Liver (tissue), 8 donors: ENCODE measurements at regions not wholly inside any gene's neighbourhood (a gene's known extent, or its start where the extent isn't known, plus 50 kb on each side); places are given as distances from the start of the nearest gene placed in this dataset.

ENCODE experiments used
- DNase-seq: peaks from one replicate; pipeline ENCODE4 v3.0.0-alpha.2; 2017; ENCODE audit warnings: low spot score
- H3K27ac ChIP-seq, 2 donors: one replicate each; pipeline ENCODE4 v1.7.0; 2013; ENCODE audit warnings: inconsistent platforms in 2 of 2, low read length in 2 of 2, control low read depth in 1 of 2, low read depth in 1 of 2, mild to moderate bottlenecking in 1 of 2
- H3K27me3 ChIP-seq, 4 donors: one replicate each; pipeline versions ENCODE4 v1.6.1 to v1.7.0; 2013; ENCODE audit warnings: low read length in 3 of 4, inconsistent platforms in 1 of 4, mild to moderate bottlenecking in 1 of 4, moderate library complexity in 1 of 4; ENCODE audit not compliant: control insufficient read depth in 4 of 4, insufficient read depth in 4 of 4
- H3K36me3 ChIP-seq, 4 donors: one replicate each; pipeline versions ENCODE4 v1.6.1 to v1.7.0; 2013; ENCODE audit warnings: low read length in 3 of 4, mild to moderate bottlenecking in 3 of 4, low read depth in 1 of 4, moderate library complexity in 1 of 4; ENCODE audit not compliant: control insufficient read depth in 4 of 4, insufficient read depth in 3 of 4
- H3K4me1 ChIP-seq, 4 donors: one replicate each; pipeline versions ENCODE4 v1.6.1 to v1.7.0; 2013; ENCODE audit warnings: low read length in 3 of 4, mild to moderate bottlenecking in 3 of 4, moderate library complexity in 1 of 4; ENCODE audit not compliant: control insufficient read depth in 4 of 4, insufficient read depth in 4 of 4
- H3K4me3 ChIP-seq, 3 donors: one replicate each; pipeline versions ENCODE4 v1.6.1 to v1.7.0; 2013; ENCODE audit warnings: low read length in 3 of 3, control low read depth in 1 of 3, low read depth in 1 of 3, mild to moderate bottlenecking in 1 of 3
- H3K9ac ChIP-seq, 2 donors: one replicate each; pipeline ENCODE4 v1.7.0; 2013; ENCODE audit warnings: low read length in 2 of 2, mild to moderate bottlenecking in 2 of 2, moderate library complexity in 2 of 2, control low read depth in 1 of 2, low read depth in 1 of 2
- H3K9me3 ChIP-seq, 4 donors: one replicate each; pipeline versions ENCODE4 v1.6.1 to v1.7.0; 2013; ENCODE audit warnings: low read length in 3 of 4; ENCODE audit not compliant: control insufficient read depth in 4 of 4
- CTCF ChIP-seq: fragments of 150-350 bp; IDR thresholded peaks from 2 replicates; pipeline ENCODE4 v1.5.1; 2017; ENCODE audit warnings: improper control_type of control experiment, low read depth, low read length; ENCODE audit not compliant: missing input control
- EGR1 ChIP-seq, 2 donors: IDR thresholded peaks; 2 replicates each; pipeline ENCODE4 v1.6.1; 2016 to 2018; ENCODE audit warnings: antibody characterized with exemption in 2 of 2, low read depth in 2 of 2
- FOXA1 ChIP-seq: IDR thresholded peaks from 2 replicates; pipeline ENCODE4 v1.6.1; 2016; ENCODE audit warnings: antibody characterized with exemption
- FOXA2 ChIP-seq: IDR thresholded peaks from 2 replicates; pipeline ENCODE4 v1.6.1; 2016; ENCODE audit warnings: antibody characterized with exemption
- GABPA ChIP-seq, 2 donors: IDR thresholded peaks in 1 of 2; conservative IDR thresholded peaks in 1 of 2; 2 replicates each; pipeline ENCODE4 v1.6.1; 2016; ENCODE audit warnings: antibody characterized with exemption in 2 of 2, mild to moderate bottlenecking in 1 of 2, moderate library complexity in 1 of 2
- HNF4A ChIP-seq, 2 donors: conservative IDR thresholded peaks; 2 replicates each; pipeline ENCODE4 v1.6.1; 2016; ENCODE audit warnings: antibody characterized with exemption in 2 of 2, mild to moderate bottlenecking in 2 of 2
- HNF4G ChIP-seq: IDR thresholded peaks from 2 replicates; pipeline ENCODE4 v1.6.1; 2016; ENCODE audit warnings: antibody characterized with exemption
- JUND ChIP-seq, 2 donors: IDR thresholded peaks; 2 replicates each; pipeline ENCODE4 v1.6.1; 2016; ENCODE audit warnings: antibody characterized with exemption in 2 of 2
- MAX ChIP-seq: IDR thresholded peaks from 2 replicates; pipeline ENCODE4 v1.6.1; 2016; ENCODE audit warnings: antibody characterized with exemption
- RAD21 ChIP-seq, 2 donors: IDR thresholded peaks; 2 replicates each; pipeline ENCODE4 v1.6.1; 2016; ENCODE audit warnings: antibody characterized with exemption in 2 of 2, mild to moderate bottlenecking in 2 of 2
- RXRA ChIP-seq, 2 donors: IDR thresholded peaks; 2 replicates each; pipeline ENCODE4 v1.6.1; 2017 to 2018; ENCODE audit warnings: antibody characterized with exemption in 2 of 2, mild to moderate bottlenecking in 1 of 2
- SP1 ChIP-seq: IDR thresholded peaks from 2 replicates; pipeline ENCODE4 v1.6.1; 2018; ENCODE audit warnings: antibody characterized with exemption, mild to moderate bottlenecking
- TAF1 ChIP-seq: conservative IDR thresholded peaks from 2 replicates; pipeline ENCODE4 v1.6.1; 2016; ENCODE audit warnings: antibody characterized with exemption, mild to moderate bottlenecking
- YY1 ChIP-seq: IDR thresholded peaks from 2 replicates; pipeline ENCODE4 v1.6.1; 2016; ENCODE audit warnings: antibody characterized with exemption, mild to moderate bottlenecking
- WGBS: extraction: QIAGEN DNeasy Blood & Tissue Kit; methylation state at CpG from one replicate; pipeline ENCODE4 v1.1.7; 2013; 5-methylcytosine and 5-hydroxymethylcytosine counted together
- TF ChIP-seq, protein P1 (sequence below): IDR thresholded peaks from 2 replicates; pipeline ENCODE4 v1.6.1; 2016; ENCODE audit warnings: antibody characterized with exemption, mild to moderate bottlenecking
- TF ChIP-seq, protein P2 (sequence below): IDR thresholded peaks from 2 replicates; pipeline ENCODE4 v1.6.1; 2016; ENCODE audit warnings: antibody characterized with exemption
- donor health status: healthy.
- donor health status: healthy.
- donor health status: healthy.
- donor health status: healthy.
- donor health status: healthy.

GRCh38 chr9:19619221-19619620 lies 169.6 kb downstream of the SLC24A2 start:
- 56% methylated on average over 7 of the region's 7 CpGs for WGBS
- no peak overlapping the region for H3K27ac ChIP-seq
- H3K4me1 ChIP-seq = no peaks in the 10 kb centered on the region
- no peak overlapping the region for H3K4me3 ChIP-seq
- H3K9me3 ChIP-seq = no peaks in the 10 kb centered on the region
- peaks cover 0 to 2% (median 0%) of the 10 kb centered on the region in 4 donors for H3K27me3 ChIP-seq
- H3K9ac ChIP-seq = no peak overlapping the region
- H3K36me3 ChIP-seq = no peaks in the 10 kb centered on the region
- DNase-seq = no peak
- TF ChIP-seq CTCF (no peak), FOXA2 (no peak), EGR1 (IDR thresholded peaks at IDR 0.05; ENCODE audit: low read depth in 2 of 2) (no peak), TAF1 (no peak), HNF4G (no peak), RAD21 (IDR thresholded peaks at IDR 0.05) (no peak), RXRA (IDR thresholded peaks at IDR 0.05) (no peak), FOXA1 (no peak), YY1 (no peak), GABPA (IDR thresholded peaks at IDR 0.05 in 1 of 2, conservative IDR thresholded peaks at IDR 0.05 in 1 of 2) (no peak), MAX (no peak), HNF4A (conservative IDR thresholded peaks at IDR 0.05) (no peak), JUND (IDR thresholded peaks at IDR 0.05) (no peak)
- TF ChIP-seq, protein P1, sequence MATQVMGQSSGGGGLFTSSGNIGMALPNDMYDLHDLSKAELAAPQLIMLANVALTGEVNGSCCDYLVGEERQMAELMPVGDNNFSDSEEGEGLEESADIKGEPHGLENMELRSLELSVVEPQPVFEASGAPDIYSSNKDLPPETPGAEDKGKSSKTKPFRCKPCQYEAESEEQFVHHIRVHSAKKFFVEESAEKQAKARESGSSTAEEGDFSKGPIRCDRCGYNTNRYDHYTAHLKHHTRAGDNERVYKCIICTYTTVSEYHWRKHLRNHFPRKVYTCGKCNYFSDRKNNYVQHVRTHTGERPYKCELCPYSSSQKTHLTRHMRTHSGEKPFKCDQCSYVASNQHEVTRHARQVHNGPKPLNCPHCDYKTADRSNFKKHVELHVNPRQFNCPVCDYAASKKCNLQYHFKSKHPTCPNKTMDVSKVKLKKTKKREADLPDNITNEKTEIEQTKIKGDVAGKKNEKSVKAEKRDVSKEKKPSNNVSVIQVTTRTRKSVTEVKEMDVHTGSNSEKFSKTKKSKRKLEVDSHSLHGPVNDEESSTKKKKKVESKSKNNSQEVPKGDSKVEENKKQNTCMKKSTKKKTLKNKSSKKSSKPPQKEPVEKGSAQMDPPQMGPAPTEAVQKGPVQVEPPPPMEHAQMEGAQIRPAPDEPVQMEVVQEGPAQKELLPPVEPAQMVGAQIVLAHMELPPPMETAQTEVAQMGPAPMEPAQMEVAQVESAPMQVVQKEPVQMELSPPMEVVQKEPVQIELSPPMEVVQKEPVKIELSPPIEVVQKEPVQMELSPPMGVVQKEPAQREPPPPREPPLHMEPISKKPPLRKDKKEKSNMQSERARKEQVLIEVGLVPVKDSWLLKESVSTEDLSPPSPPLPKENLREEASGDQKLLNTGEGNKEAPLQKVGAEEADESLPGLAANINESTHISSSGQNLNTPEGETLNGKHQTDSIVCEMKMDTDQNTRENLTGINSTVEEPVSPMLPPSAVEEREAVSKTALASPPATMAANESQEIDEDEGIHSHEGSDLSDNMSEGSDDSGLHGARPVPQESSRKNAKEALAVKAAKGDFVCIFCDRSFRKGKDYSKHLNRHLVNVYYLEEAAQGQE = no peak
- TF ChIP-seq, protein P2, sequence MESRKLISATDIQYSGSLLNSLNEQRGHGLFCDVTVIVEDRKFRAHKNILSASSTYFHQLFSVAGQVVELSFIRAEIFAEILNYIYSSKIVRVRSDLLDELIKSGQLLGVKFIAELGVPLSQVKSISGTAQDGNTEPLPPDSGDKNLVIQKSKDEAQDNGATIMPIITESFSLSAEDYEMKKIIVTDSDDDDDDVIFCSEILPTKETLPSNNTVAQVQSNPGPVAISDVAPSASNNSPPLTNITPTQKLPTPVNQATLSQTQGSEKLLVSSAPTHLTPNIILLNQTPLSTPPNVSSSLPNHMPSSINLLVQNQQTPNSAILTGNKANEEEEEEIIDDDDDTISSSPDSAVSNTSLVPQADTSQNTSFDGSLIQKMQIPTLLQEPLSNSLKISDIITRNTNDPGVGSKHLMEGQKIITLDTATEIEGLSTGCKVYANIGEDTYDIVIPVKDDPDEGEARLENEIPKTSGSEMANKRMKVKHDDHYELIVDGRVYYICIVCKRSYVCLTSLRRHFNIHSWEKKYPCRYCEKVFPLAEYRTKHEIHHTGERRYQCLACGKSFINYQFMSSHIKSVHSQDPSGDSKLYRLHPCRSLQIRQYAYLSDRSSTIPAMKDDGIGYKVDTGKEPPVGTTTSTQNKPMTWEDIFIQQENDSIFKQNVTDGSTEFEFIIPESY = no peak

DNA sequence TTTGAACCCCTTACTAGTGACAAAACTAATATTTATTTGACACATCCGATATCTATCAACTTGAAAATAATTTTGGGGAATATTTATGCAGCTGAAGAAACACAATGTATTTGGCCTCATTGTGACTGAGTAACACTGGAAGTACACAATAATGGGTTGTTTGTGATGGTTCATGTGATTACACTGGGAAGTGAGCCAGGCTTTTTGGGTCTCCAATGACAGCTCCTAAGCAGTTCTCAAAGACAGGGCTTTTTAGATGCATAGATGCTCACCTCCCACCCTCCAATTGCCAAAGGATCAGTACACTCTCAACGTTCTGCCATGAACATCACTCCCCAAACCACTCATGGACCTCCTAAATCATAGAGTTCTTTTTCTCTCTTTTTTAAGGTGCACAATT lies 170.0 kb downstream of the SLC24A2 start:
- Histone ChIP-seq H3K27me3 (peaks cover 0 to 2% (median 0%) of the 10 kb centered on the region in 4 donors), H3K27ac (no peak overlapping the region), H3K36me3 (no peaks in the 10 kb centered on the region), H3K9ac (no peak overlapping the region), H3K4me3 (no peak overlapping the region), H3K9me3 (no peaks in the 10 kb centered on the region), H3K4me1 (no peaks in the 10 kb centered on the region)
- 53% methylated on average over 2 of the region's 2 CpGs for WGBS
- DNase-seq = no peak
- no peak for TF ChIP-seq MAX
- TF ChIP-seq RAD21 (IDR thresholded peaks at IDR 0.05) = no peak
- no peak for TF ChIP-seq SP1
- TF ChIP-seq, protein P2 = no peak
- TF ChIP-seq YY1 = no peak
- no peak for TF ChIP-seq EGR1 (IDR thresholded peaks at IDR 0.05; ENCODE audit: low read depth in 2 of 2)
